ENCODE measurements at regions not wholly inside any gene's neighbourhood (a gene's known extent, or its start where the extent isn't known, plus 50 kb on each side); places are given as distances from the start of the nearest gene placed in this dataset.

DNA sequence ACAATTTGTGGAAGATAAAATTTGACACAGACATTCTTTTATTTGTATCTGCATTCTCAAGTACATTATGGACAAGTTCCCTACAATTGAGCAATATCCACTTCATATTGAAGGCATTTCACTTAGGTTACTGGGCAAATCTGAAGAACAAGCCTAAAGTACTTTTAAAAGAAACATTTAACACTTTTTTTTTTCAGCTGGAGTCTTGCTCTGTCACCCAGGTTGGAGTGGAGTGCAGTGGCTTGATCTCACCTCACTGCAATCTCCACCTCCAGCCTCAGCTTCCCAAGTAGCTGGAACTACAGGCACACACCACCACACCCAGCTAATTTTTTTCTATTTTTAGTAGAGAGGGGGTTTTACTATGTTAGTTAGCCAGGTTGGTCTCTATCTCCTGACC is 70.2 kb downstream of the OR4C45 start:
- no peak for ATAC-seq
- H3K4me3 ChIP-seq: no peak overlapping the region
- no peaks in the 10 kb centered on the region for H3F3A ChIP-seq (replicated peaks; ENCODE audit: low read depth)
- H3K9me3 Mint-ChIP-seq: peaks cover 98% of the 10 kb centered on the region
- H3K9me2 ChIP-seq (ENCODE audit: insufficient read depth): no peaks in the 10 kb centered on the region
- H3K27me3 Mint-ChIP-seq (ENCODE audit: insufficient read depth, low read depth, poor library complexity): no peaks in the 10 kb centered on the region
- H3K4me1 Mint-ChIP-seq: no peaks in the 10 kb centered on the region
- no peaks in the 10 kb centered on the region for H3K79me2 ChIP-seq (replicated peaks; ENCODE audit: insufficient read depth)
- no peaks in the 10 kb centered on the region for H3K4me1 ChIP-seq (ENCODE audit: insufficient read depth)
- no peaks in the 10 kb centered on the region for H3K36me3 ChIP-seq (ENCODE audit: insufficient read depth)
- no peak overlapping the region for H2AFZ ChIP-seq
- H4K20me1 ChIP-seq (replicated peaks; ENCODE audit: insufficient read depth): no peaks in the 10 kb centered on the region
- H3K4me3 Mint-ChIP-seq: no peak overlapping the region
- no peak overlapping the region for H3K27ac Mint-ChIP-seq
- DNase-seq (ENCODE audit: low spot score): no peak
- H3K27ac ChIP-seq (ENCODE audit: low read depth): no peak overlapping the region
- peaks cover 29% of the 10 kb centered on the region for H3K36me3 Mint-ChIP-seq (ENCODE audit: low read depth)
- no peak overlapping the region for H3K4me2 ChIP-seq
- no peaks in the 10 kb centered on the region for H3K27me3 ChIP-seq (ENCODE audit: insufficient read depth)
- TF ChIP-seq JUNB (IDR thresholded peaks at IDR 0.05; ENCODE audit: unreplicated experiment) (no peak), STAT1 (IDR thresholded peaks at IDR 0.05; ENCODE audit: unreplicated experiment) (no peak), POLR2AphosphoS5 (IDR thresholded peaks at IDR 0.05; ENCODE audit: low read depth) (no peak), EZH2 (IDR thresholded peaks at IDR 0.05; ENCODE audit: low read depth, unreplicated experiment) (no peak), ZNF114 (CRISPR knock-in tag; IDR thresholded peaks at IDR 0.05) (no peak), EZH2phosphoT487 (IDR thresholded peaks at IDR 0.05; ENCODE audit: unreplicated experiment) (no peak), CREB1 (CRISPR knock-in tag; IDR thresholded peaks at IDR 0.05; ENCODE audit: low read depth) (no peak), ZNF331 (CRISPR knock-in tag; IDR thresholded peaks at IDR 0.05; ENCODE audit: low read depth) (no peak), NANOG (IDR thresholded peaks at IDR 0.05; ENCODE audit: borderline replicate concordance) (no peak)
- TF ChIP-seq, protein P1, sequence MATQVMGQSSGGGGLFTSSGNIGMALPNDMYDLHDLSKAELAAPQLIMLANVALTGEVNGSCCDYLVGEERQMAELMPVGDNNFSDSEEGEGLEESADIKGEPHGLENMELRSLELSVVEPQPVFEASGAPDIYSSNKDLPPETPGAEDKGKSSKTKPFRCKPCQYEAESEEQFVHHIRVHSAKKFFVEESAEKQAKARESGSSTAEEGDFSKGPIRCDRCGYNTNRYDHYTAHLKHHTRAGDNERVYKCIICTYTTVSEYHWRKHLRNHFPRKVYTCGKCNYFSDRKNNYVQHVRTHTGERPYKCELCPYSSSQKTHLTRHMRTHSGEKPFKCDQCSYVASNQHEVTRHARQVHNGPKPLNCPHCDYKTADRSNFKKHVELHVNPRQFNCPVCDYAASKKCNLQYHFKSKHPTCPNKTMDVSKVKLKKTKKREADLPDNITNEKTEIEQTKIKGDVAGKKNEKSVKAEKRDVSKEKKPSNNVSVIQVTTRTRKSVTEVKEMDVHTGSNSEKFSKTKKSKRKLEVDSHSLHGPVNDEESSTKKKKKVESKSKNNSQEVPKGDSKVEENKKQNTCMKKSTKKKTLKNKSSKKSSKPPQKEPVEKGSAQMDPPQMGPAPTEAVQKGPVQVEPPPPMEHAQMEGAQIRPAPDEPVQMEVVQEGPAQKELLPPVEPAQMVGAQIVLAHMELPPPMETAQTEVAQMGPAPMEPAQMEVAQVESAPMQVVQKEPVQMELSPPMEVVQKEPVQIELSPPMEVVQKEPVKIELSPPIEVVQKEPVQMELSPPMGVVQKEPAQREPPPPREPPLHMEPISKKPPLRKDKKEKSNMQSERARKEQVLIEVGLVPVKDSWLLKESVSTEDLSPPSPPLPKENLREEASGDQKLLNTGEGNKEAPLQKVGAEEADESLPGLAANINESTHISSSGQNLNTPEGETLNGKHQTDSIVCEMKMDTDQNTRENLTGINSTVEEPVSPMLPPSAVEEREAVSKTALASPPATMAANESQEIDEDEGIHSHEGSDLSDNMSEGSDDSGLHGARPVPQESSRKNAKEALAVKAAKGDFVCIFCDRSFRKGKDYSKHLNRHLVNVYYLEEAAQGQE (IDR thresholded peaks at IDR 0.05; ENCODE audit: unreplicated experiment): no peak
- TF ChIP-seq, protein P2, sequence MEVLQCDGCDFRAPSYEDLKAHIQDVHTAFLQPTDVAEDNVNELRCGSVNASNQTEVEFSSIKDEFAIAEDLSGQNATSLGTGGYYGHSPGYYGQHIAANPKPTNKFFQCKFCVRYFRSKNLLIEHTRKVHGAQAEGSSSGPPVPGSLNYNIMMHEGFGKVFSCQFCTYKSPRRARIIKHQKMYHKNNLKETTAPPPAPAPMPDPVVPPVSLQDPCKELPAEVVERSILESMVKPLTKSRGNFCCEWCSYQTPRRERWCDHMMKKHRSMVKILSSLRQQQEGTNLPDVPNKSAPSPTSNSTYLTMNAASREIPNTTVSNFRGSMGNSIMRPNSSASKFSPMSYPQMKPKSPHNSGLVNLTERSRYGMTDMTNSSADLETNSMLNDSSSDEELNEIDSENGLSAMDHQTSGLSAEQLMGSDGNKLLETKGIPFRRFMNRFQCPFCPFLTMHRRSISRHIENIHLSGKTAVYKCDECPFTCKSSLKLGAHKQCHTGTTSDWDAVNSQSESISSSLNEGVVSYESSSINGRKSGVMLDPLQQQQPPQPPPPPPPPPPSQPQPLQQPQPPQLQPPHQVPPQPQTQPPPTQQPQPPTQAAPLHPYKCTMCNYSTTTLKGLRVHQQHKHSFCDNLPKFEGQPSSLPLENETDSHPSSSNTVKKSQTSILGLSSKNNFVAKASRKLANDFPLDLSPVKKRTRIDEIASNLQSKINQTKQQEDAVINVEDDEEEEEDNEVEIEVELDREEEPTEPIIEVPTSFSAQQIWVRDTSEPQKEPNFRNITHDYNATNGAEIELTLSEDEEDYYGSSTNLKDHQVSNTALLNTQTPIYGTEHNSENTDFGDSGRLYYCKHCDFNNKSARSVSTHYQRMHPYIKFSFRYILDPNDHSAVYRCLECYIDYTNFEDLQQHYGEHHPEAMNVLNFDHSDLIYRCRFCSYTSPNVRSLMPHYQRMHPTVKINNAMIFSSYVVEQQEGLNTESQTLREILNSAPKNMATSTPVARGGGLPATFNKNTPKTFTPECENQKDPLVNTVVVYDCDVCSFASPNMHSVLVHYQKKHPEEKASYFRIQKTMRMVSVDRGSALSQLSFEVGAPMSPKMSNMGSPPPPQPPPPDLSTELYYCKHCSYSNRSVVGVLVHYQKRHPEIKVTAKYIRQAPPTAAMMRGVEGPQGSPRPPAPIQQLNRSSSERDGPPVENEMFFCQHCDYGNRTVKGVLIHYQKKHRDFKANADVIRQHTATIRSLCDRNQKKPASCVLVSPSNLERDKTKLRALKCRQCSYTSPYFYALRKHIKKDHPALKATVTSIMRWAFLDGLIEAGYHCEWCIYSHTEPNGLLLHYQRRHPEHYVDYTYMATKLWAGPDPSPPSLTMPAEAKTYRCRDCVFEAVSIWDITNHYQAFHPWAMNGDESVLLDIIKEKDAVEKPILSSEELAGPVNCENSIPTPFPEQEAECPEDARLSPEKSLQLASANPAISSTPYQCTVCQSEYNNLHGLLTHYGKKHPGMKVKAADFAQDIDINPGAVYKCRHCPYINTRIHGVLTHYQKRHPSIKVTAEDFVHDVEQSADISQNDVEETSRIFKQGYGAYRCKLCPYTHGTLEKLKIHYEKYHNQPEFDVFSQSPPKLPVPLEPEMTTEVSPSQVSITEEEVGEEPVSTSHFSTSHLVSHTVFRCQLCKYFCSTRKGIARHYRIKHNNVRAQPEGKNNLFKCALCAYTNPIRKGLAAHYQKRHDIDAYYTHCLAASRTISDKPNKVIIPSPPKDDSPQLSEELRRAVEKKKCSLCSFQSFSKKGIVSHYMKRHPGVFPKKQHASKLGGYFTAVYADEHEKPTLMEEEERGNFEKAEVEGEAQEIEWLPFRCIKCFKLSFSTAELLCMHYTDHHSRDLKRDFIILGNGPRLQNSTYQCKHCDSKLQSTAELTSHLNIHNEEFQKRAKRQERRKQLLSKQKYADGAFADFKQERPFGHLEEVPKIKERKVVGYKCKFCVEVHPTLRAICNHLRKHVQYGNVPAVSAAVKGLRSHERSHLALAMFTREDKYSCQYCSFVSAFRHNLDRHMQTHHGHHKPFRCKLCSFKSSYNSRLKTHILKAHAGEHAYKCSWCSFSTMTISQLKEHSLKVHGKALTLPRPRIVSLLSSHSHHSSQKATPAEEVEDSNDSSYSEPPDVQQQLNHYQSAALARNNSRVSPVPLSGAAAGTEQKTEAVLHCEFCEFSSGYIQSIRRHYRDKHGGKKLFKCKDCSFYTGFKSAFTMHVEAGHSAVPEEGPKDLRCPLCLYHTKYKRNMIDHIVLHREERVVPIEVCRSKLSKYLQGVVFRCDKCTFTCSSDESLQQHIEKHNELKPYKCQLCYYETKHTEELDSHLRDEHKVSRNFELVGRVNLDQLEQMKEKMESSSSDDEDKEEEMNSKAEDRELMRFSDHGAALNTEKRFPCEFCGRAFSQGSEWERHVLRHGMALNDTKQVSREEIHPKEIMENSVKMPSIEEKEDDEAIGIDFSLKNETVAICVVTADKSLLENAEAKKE (CRISPR knock-in tag; IDR thresholded peaks at IDR 0.05): no peak
- TF ChIP-seq, protein P3, sequence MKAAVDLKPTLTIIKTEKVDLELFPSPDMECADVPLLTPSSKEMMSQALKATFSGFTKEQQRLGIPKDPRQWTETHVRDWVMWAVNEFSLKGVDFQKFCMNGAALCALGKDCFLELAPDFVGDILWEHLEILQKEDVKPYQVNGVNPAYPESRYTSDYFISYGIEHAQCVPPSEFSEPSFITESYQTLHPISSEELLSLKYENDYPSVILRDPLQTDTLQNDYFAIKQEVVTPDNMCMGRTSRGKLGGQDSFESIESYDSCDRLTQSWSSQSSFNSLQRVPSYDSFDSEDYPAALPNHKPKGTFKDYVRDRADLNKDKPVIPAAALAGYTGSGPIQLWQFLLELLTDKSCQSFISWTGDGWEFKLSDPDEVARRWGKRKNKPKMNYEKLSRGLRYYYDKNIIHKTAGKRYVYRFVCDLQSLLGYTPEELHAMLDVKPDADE (IDR thresholded peaks at IDR 0.05): no peak
- TF ChIP-seq, protein P4, sequence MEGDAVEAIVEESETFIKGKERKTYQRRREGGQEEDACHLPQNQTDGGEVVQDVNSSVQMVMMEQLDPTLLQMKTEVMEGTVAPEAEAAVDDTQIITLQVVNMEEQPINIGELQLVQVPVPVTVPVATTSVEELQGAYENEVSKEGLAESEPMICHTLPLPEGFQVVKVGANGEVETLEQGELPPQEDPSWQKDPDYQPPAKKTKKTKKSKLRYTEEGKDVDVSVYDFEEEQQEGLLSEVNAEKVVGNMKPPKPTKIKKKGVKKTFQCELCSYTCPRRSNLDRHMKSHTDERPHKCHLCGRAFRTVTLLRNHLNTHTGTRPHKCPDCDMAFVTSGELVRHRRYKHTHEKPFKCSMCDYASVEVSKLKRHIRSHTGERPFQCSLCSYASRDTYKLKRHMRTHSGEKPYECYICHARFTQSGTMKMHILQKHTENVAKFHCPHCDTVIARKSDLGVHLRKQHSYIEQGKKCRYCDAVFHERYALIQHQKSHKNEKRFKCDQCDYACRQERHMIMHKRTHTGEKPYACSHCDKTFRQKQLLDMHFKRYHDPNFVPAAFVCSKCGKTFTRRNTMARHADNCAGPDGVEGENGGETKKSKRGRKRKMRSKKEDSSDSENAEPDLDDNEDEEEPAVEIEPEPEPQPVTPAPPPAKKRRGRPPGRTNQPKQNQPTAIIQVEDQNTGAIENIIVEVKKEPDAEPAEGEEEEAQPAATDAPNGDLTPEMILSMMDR (conservative IDR thresholded peaks at IDR 0.05; ENCODE audit: low read depth in 2 of 2): no peak

Measured in GM23338 (cell line).